K562 (cell line): ENCODE measurements at regions not wholly inside any gene's neighbourhood (a gene's known extent, or its start where the extent isn't known, plus 50 kb on each side); places are given as distances from the start of the nearest gene placed in this dataset.

Experiments
- ATAC-seq: fragments of 200-7000 bp; cut with Tn5 transposase; 3 replicates; pipeline ENCODE4 v1.9.1; 2020; ENCODE audit warnings: moderate library complexity
- BruUV-seq: library from RNA; stranded (reverse); fragments of 400-500 nt; replicated peaks from 2 replicates; lab custom pipeline; 2021; lab: Mats Ljungman, UMichigan
- CTCF ChIA-PET: fragments of 300-600 bp; formaldehyde crosslinking; extraction: SDS; loops from one replicate; lab custom pipeline; 2021; ENCODE audit warnings: low intra/inter-chr PET ratio; lab: Yijun Ruan, JAX
- POLR2A ChIA-PET: fragments of 300-600, 350-650 bp; sonication (Branson Sonifier 250); formaldehyde crosslinking; extraction: SDS; loops from one replicate; lab custom pipeline; 2021; ENCODE audit warnings: antibody characterized with exemption, inconsistent platforms; lab: Yijun Ruan, JAX
- DNase-seq, 4 experiments: peaks; one replicate each; pipeline versions ENCODE4 v3.0.0 to v3.0.0-alpha.2; 2011 to 2018; ENCODE audit warnings: low spot score in 3 of 4, mixed read lengths in 3 of 4; ENCODE audit errors: extremely low read depth in 1 of 4
- FAIRE-seq: peaks from 2 replicates; lab custom pipeline; 2011; peaks lifted over from hg19 to GRCh38; lab: Jason Lieb, UNC
- H2AFZ ChIP-seq: 2 replicates; pipeline ENCODE4 v1.6.0; 2011; ENCODE audit warnings: low read depth, low read length, control low read depth, inconsistent platforms
- H3K27ac ChIP-seq: fragments of 200-600 bp; 3 replicates; pipeline ENCODE4 v1.8.0; 2011; ENCODE audit warnings: low read depth, mild to moderate bottlenecking, control low read depth, inconsistent platforms, low read length, moderate library complexity, mixed read lengths; ENCODE audit errors: extremely low read depth
- H3K27me3 ChIP-seq, 2 experiments: fragments of 300-600 bp in 1 of 2; 2 replicates in 1 of 2; 3 replicates in 1 of 2; pipeline versions ENCODE4 v1.6.0 to v1.8.0; 2011; ENCODE audit warnings: inconsistent platforms in 2 of 2, low read length in 2 of 2, mild to moderate bottlenecking in 1 of 2, mixed read lengths in 1 of 2, moderate library complexity in 1 of 2; ENCODE audit not compliant: control insufficient read depth in 2 of 2, insufficient read depth in 2 of 2
- H3K36me3 ChIP-seq: fragments of 300-600 bp; 3 replicates; pipeline ENCODE4 v1.8.0; 2011; ENCODE audit warnings: mild to moderate bottlenecking, low read length, inconsistent platforms; ENCODE audit not compliant: control insufficient read depth, insufficient read depth
- H3K4me1 ChIP-seq, 2 experiments: fragments of 200-600 bp in 1 of 2; replicated peaks in 1 of 2; 2 replicates in 1 of 2; 3 replicates in 1 of 2; pipeline versions ENCODE4 v1.5.1 to v1.8.0; 2011; ENCODE audit warnings: inconsistent platforms in 2 of 2, low read length in 2 of 2, mild to moderate bottlenecking in 1 of 2, mixed read lengths in 1 of 2, moderate library complexity in 1 of 2; ENCODE audit not compliant: control insufficient read depth in 2 of 2, insufficient read depth in 2 of 2
- H3K4me2 ChIP-seq: 2 replicates; pipeline ENCODE4 v1.6.1; 2011; ENCODE audit warnings: low read length, control low read depth, inconsistent platforms, mixed read lengths; ENCODE audit not compliant: insufficient read depth
- H3K4me3 ChIP-seq: fragments of 200-600 bp; sonication (generic), shearing (Covaris generic); 2 replicates; pipeline ENCODE4 v1.5.1; 2016; ENCODE audit warnings: control low read depth, inconsistent platforms
- H3K79me2 ChIP-seq: fragments of 200-600 bp; 3 replicates; pipeline ENCODE4 v1.8.0; 2011; ENCODE audit warnings: low read length, inconsistent platforms; ENCODE audit not compliant: control insufficient read depth, insufficient read depth
- H3K9ac ChIP-seq, 2 experiments: 2 replicates each; pipeline versions ENCODE4 v1.6.0 to v1.6.1; 2011; ENCODE audit warnings: low read depth in 2 of 2, low read length in 2 of 2, control low read depth in 1 of 2, inconsistent platforms in 1 of 2, mild to moderate bottlenecking in 1 of 2, mixed read lengths in 1 of 2; ENCODE audit not compliant: insufficient read depth in 1 of 2
- H3K9me1 ChIP-seq: one replicate; pipeline ENCODE4 v1.6.0; 2011; ENCODE audit warnings: inconsistent platforms, mild to moderate bottlenecking, low read length, moderate library complexity; ENCODE audit not compliant: control insufficient read depth, insufficient read depth
- H3K9me3 ChIP-seq: replicated peaks from 2 replicates; pipeline ENCODE4 v1.5.1; 2011; ENCODE audit warnings: low read depth, low read length, inconsistent platforms; ENCODE audit not compliant: control insufficient read depth, insufficient read depth
- H4K20me1 ChIP-seq: replicated peaks from 2 replicates; pipeline ENCODE4 v1.6.1; 2011; ENCODE audit warnings: low read length, inconsistent platforms, mixed read lengths; ENCODE audit not compliant: control insufficient read depth, insufficient read depth
- BRCA1 ChIP-seq, 2 experiments: fragments of 450-650 bp in 1 of 2; sonication (generic) in 1 of 2; formaldehyde crosslinking in 1 of 2; IDR thresholded peaks; 2 replicates each; pipeline versions ENCODE4 v1.5.0 to v1.6.1; 2017 to 2020; ENCODE audit warnings: mild to moderate bottlenecking in 1 of 2, missing genetic modification reagents in 1 of 2
- E2F3 ChIP-seq: fragments of 250-450 bp; sonication (Bioruptor Pico); IDR thresholded peaks from 2 replicates; pipeline ENCODE4 v1.4.0; 2020; ENCODE audit warnings: mild to moderate bottlenecking
- ELF4 ChIP-seq: fragments of 450-650 bp; formaldehyde crosslinking; IDR thresholded peaks from 2 replicates; pipeline ENCODE4 v1.4.0; 2022; ENCODE audit warnings: missing genetic modification characterization
- ETS2 ChIP-seq: IDR thresholded peaks from 2 replicates; pipeline ENCODE4 v1.6.1; 2016; ENCODE audit warnings: borderline replicate concordance, missing genetic modification characterization, mild to moderate bottlenecking, moderate library complexity, missing compliant biosample characterization; ENCODE audit not compliant: poor library complexity, severe bottlenecking
- FOXA1 ChIP-seq: fragments of 450-650 bp; IDR thresholded peaks from 2 replicates; pipeline ENCODE4 v1.6.1; 2016; ENCODE audit warnings: mild to moderate bottlenecking, borderline replicate concordance
- HMGN3 ChIP-seq: IDR thresholded peaks from 2 replicates; pipeline ENCODE4 v1.6.1; 2011; ENCODE audit warnings: borderline replicate concordance, low read depth, mild to moderate bottlenecking, mixed read lengths, low read length; ENCODE audit not compliant: insufficient read length; ENCODE audit errors: extremely low read depth
- JUNB ChIP-seq: fragments of 450-650 bp; formaldehyde crosslinking; conservative IDR thresholded peaks from 2 replicates; pipeline ENCODE4 v1.4.0; 2020; ENCODE audit warnings: mild to moderate bottlenecking
- NFIC ChIP-seq: fragments of 450-650 bp; IDR thresholded peaks from 2 replicates; pipeline ENCODE4 v1.6.1; 2017; ENCODE audit warnings: mild to moderate bottlenecking, inconsistent platforms
- NUFIP1 ChIP-seq: fragments of 450-650 bp; IDR thresholded peaks from 2 replicates; pipeline ENCODE4 v1.6.1; 2018; ENCODE audit not compliant: partially characterized antibody
- PHTF2 ChIP-seq: fragments of 250-450 bp; sonication (Bioruptor Pico); IDR thresholded peaks from 2 replicates; pipeline ENCODE4 v1.5.0; 2021; ENCODE audit warnings: mild to moderate bottlenecking
- THRAP3 ChIP-seq: fragments of 450-650 bp; IDR thresholded peaks from 2 replicates; pipeline ENCODE4 v1.6.1; 2016; ENCODE audit warnings: mild to moderate bottlenecking, inconsistent platforms, borderline replicate concordance
- ZNF217 ChIP-seq: sonication (generic); formaldehyde crosslinking; IDR thresholded peaks from 2 replicates; pipeline ENCODE4 v1.8.0; 2022; ENCODE audit warnings: mild to moderate bottlenecking, missing genetic modification reagents
- WGBS: fragments of 100-300 bp; shearing (Covaris generic); methylation state at CpG from one replicate; pipeline ENCODE4 v1.1.6; 2016; ENCODE audit warnings: low coverage, mixed read lengths; ENCODE audit not compliant: insufficient coverage; ENCODE audit errors: missing lambda C conversion rate; 5-methylcytosine and 5-hydroxymethylcytosine counted together
- in situ Hi-C: fragments of 300-500 bp; cut with MboI; formaldehyde crosslinking; loops from 4 replicates; pipeline ENCODE4 v1.15.0; 2018; ENCODE audit warnings: inconsistent platforms, mixed read lengths
- intact Hi-C: fragments of 100-400 bp; cut with micrococcal nuclease; formaldehyde crosslinking; loops from 2 replicates; pipeline ENCODE4 v1.14.2; 2022
- TF ChIP-seq, protein P1 (sequence below): IDR thresholded peaks from 2 replicates; pipeline ENCODE4 v1.6.1; 2011; ENCODE audit not compliant: insufficient read length; ENCODE audit errors: extremely low read depth
- TF ChIP-seq, protein P2 (sequence below): fragments of 200-800 bp; sonication (Bioruptor generic); IDR thresholded peaks from 2 replicates; pipeline ENCODE4 v1.6.1; 2016; ENCODE audit warnings: missing genetic modification characterization, missing compliant biosample characterization
- TF ChIP-seq, protein P3 (sequence below): sonication (generic); formaldehyde crosslinking; IDR thresholded peaks from 2 replicates; pipeline ENCODE4 v1.5.0; 2020; ENCODE audit warnings: missing genetic modification reagents
- TF ChIP-seq, protein P4 (sequence below): sonication (generic); formaldehyde crosslinking; IDR thresholded peaks from 2 replicates; pipeline ENCODE4 v1.8.0; 2022; ENCODE audit warnings: mild to moderate bottlenecking, missing genetic modification reagents

DNA sequence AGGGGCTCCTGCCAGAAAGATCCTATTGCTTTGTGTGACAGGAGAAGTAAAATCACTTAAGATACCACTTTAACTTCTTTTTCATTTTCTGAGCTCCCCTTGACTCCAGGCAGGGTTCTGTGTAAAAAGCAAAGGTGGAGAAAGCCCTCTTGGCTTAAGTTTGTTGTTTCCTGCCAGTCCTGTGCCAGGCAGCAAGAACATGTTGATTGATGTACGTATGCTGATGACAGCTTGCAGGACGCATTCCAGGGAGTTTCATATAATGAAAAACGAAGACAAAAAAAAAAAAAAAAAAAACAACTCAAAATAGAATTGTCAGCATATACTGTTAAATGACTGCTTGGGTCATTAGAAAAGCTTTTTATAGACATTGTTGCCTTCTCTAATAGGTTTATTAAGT, 251.7 kb downstream of the PSAT1 start:
- WGBS = 0% methylated on average over 1 of the region's 3 CpGs
- TF ChIP-seq PHTF2 (CRISPR knock-in tag) (no peak), NFIC (no peak), ZNF217 (no peak), BRCA1 (IDR thresholded peaks at IDR 0.05) (no peak), BRCA1 (CRISPR knock-in tag; IDR thresholded peaks at IDR 0.05) (no peak), THRAP3 (no peak), E2F3 (CRISPR knock-in tag) (no peak), ETS2 (tag) (no peak), NUFIP1 (no peak), ELF4 (CRISPR knock-in tag) (no peak), FOXA1 (no peak), HMGN3 (no peak), JUNB (CRISPR knock-in tag) (no peak)
- TF ChIP-seq, protein P1, sequence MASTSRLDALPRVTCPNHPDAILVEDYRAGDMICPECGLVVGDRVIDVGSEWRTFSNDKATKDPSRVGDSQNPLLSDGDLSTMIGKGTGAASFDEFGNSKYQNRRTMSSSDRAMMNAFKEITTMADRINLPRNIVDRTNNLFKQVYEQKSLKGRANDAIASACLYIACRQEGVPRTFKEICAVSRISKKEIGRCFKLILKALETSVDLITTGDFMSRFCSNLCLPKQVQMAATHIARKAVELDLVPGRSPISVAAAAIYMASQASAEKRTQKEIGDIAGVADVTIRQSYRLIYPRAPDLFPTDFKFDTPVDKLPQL = no peak
- TF ChIP-seq, protein P2, sequence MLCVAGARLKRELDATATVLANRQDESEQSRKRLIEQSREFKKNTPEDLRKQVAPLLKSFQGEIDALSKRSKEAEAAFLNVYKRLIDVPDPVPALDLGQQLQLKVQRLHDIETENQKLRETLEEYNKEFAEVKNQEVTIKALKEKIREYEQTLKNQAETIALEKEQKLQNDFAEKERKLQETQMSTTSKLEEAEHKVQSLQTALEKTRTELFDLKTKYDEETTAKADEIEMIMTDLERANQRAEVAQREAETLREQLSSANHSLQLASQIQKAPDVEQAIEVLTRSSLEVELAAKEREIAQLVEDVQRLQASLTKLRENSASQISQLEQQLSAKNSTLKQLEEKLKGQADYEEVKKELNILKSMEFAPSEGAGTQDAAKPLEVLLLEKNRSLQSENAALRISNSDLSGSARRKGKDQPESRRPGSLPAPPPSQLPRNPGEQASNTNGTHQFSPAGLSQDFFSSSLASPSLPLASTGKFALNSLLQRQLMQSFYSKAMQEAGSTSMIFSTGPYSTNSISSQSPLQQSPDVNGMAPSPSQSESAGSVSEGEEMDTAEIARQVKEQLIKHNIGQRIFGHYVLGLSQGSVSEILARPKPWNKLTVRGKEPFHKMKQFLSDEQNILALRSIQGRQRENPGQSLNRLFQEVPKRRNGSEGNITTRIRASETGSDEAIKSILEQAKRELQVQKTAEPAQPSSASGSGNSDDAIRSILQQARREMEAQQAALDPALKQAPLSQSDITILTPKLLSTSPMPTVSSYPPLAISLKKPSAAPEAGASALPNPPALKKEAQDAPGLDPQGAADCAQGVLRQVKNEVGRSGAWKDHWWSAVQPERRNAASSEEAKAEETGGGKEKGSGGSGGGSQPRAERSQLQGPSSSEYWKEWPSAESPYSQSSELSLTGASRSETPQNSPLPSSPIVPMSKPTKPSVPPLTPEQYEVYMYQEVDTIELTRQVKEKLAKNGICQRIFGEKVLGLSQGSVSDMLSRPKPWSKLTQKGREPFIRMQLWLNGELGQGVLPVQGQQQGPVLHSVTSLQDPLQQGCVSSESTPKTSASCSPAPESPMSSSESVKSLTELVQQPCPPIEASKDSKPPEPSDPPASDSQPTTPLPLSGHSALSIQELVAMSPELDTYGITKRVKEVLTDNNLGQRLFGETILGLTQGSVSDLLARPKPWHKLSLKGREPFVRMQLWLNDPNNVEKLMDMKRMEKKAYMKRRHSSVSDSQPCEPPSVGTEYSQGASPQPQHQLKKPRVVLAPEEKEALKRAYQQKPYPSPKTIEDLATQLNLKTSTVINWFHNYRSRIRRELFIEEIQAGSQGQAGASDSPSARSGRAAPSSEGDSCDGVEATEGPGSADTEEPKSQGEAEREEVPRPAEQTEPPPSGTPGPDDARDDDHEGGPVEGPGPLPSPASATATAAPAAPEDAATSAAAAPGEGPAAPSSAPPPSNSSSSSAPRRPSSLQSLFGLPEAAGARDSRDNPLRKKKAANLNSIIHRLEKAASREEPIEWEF = no peak
- TF ChIP-seq, protein P3, sequence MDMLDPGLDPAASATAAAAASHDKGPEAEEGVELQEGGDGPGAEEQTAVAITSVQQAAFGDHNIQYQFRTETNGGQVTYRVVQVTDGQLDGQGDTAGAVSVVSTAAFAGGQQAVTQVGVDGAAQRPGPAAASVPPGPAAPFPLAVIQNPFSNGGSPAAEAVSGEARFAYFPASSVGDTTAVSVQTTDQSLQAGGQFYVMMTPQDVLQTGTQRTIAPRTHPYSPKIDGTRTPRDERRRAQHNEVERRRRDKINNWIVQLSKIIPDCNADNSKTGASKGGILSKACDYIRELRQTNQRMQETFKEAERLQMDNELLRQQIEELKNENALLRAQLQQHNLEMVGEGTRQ (CRISPR knock-in tag) = no peak
- TF ChIP-seq, protein P4, sequence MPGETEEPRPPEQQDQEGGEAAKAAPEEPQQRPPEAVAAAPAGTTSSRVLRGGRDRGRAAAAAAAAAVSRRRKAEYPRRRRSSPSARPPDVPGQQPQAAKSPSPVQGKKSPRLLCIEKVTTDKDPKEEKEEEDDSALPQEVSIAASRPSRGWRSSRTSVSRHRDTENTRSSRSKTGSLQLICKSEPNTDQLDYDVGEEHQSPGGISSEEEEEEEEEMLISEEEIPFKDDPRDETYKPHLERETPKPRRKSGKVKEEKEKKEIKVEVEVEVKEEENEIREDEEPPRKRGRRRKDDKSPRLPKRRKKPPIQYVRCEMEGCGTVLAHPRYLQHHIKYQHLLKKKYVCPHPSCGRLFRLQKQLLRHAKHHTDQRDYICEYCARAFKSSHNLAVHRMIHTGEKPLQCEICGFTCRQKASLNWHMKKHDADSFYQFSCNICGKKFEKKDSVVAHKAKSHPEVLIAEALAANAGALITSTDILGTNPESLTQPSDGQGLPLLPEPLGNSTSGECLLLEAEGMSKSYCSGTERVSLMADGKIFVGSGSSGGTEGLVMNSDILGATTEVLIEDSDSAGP = no peak

More for the DNA sequence above, 251.7 kb downstream of the PSAT1 start:
- in situ Hi-C loops (no loop called here), intact Hi-C loops (no loop called here)
- Histone ChIP-seq H3K36me3 (no peaks in the 10 kb centered on the region), H3K4me3 (no peak overlapping the region), H3K27ac (no peak overlapping the region), H3K9ac (no peak overlapping the region), H3K9me3 (no peaks in the 10 kb centered on the region), H3K9me1 (no peaks in the 10 kb centered on the region), H3K4me2 (no peak overlapping the region), H3K4me1 (no peaks in the 10 kb centered on the region), H3K79me2 (no peaks in the 10 kb centered on the region), H3K27me3 (no peaks in the 10 kb centered on the region), H2AFZ (no peak overlapping the region), H4K20me1 (no peaks in the 10 kb centered on the region)
- DNase-seq = no peak
- no peak for ATAC-seq
- POLR2A ChIA-PET = interaction anchor here (0.6 kb wide), 1 partner anchor 11 kb away, joined by 3 read pairs; no protein-coding TSS in a partner anchor
- CTCF ChIA-PET = no interaction called here
- FAIRE-seq = no peak
- BruUV-seq = no TSS peak
